Progenitor cell of endocrine pancreas (in vitro differentiated cells): ENCODE measurements at regions not wholly inside any gene's neighbourhood (a gene's known extent, or its start where the extent isn't known, plus 50 kb on each side); places are given as distances from the start of the nearest gene placed in this dataset.

ENCODE experiments used
- DNase-seq: peaks from one replicate; pipeline ENCODE4 v3.0.0; 2021; ENCODE audit warnings: low spot score; ENCODE audit not compliant: unreplicated experiment
- H3K27ac Mint-ChIP-seq: 2 replicates; pipeline ENCODE4 v1.8.0; 2021; ENCODE audit warnings: mild to moderate bottlenecking, moderate library complexity, mixed read lengths
- H3K27me3 Mint-ChIP-seq: 2 replicates; pipeline ENCODE4 v1.8.0; 2021; ENCODE audit warnings: mixed read lengths
- H3K36me3 Mint-ChIP-seq: 2 replicates; pipeline ENCODE4 v1.8.0; 2022; ENCODE audit warnings: mixed read lengths; ENCODE audit not compliant: insufficient read depth
- H3K4me1 Mint-ChIP-seq: 2 replicates; pipeline ENCODE4 v1.8.0; 2021; ENCODE audit warnings: low read depth, mixed read lengths
- H3K4me3 Mint-ChIP-seq: 2 replicates; pipeline ENCODE4 v1.8.0; 2021; ENCODE audit warnings: low read depth, mild to moderate bottlenecking, moderate library complexity, mixed read lengths
- H3K9me3 Mint-ChIP-seq: 2 replicates; pipeline ENCODE4 v1.8.0; 2021; ENCODE audit warnings: low read depth, mixed read lengths
- TF ChIP-seq, protein P1 (sequence below): fragments of 200-600 bp; sonication (generic); IDR thresholded peaks from one replicate; pipeline ENCODE4 v1.5.0; 2021; ENCODE audit warnings: antibody characterized with exemption, mild to moderate bottlenecking; ENCODE audit not compliant: unreplicated experiment

DNA sequence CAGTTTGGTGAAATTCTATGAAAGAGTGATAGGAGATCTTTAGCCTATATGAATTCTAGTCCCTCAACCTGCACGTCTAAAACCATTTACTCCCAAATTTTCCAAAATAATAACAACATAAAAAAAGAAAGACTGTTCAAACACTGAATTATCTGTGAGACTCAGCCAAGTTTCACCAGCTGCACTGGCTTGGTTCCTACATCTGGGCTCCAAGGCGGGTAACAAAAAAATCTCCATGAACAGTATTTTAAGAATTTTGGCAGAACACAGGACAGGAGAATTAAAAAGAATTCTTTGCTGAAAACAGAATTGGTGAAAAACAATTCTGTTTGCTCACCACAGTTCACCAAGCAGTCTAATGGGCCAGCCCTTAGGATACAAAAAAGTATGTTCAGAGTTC is 536.8 kb upstream of the ATP2B1 start:
- H3K27ac Mint-ChIP-seq: no peak overlapping the region
- TF ChIP-seq, protein P1, sequence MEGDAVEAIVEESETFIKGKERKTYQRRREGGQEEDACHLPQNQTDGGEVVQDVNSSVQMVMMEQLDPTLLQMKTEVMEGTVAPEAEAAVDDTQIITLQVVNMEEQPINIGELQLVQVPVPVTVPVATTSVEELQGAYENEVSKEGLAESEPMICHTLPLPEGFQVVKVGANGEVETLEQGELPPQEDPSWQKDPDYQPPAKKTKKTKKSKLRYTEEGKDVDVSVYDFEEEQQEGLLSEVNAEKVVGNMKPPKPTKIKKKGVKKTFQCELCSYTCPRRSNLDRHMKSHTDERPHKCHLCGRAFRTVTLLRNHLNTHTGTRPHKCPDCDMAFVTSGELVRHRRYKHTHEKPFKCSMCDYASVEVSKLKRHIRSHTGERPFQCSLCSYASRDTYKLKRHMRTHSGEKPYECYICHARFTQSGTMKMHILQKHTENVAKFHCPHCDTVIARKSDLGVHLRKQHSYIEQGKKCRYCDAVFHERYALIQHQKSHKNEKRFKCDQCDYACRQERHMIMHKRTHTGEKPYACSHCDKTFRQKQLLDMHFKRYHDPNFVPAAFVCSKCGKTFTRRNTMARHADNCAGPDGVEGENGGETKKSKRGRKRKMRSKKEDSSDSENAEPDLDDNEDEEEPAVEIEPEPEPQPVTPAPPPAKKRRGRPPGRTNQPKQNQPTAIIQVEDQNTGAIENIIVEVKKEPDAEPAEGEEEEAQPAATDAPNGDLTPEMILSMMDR: no peak
- H3K36me3 Mint-ChIP-seq: no peaks in the 10 kb centered on the region
- no peaks in the 10 kb centered on the region for H3K4me1 Mint-ChIP-seq
- no peak for DNase-seq
- H3K27me3 Mint-ChIP-seq: no peaks in the 10 kb centered on the region
- peaks cover 4% of the 10 kb centered on the region for H3K9me3 Mint-ChIP-seq
- no peak overlapping the region for H3K4me3 Mint-ChIP-seq

DNA sequence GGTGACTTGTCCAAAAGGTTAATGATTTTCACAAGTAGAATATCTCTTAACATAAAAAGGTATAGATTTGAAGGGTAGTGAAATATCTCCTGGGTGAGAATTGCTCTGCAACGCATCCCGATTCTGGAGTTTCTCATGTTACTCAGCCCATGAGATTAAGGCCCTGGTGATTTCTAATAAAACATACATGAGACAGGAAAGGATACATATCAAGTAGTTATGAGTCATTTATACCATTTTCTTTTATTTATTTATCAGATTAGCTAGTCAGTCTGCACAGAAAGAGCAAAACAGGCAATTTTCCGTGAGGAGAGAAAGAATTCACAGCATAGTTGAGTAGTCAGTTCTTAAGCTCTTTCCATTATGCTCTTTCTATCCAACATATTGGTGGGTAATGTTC is 535.6 kb upstream of the ATP2B1 start:
- TF ChIP-seq, protein P1: no peak
- DNase-seq: no peak

DNA sequence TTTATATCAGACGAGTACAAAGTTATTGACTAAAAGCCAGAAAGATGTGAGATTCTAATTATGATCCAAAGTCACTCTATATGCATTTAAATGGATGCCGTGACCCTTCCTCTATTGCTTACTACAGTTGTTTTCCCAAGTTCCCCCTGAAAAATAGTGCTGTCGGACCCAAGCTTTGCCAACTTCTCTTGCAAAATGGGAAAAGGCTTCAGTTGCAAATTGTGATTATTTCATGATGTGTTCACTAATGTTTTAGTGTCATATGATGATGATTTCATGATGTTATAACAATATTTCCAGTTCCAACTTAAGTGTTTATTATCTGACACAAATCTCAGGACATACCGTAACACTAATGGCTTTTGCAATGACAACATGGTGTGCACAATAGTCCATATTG is 534.6 kb upstream of the ATP2B1 start:
- TF ChIP-seq, protein P1: no peak
- DNase-seq: no peak
- H3K9me3 Mint-ChIP-seq: peaks cover 3% of the 10 kb centered on the region
- H3K27me3 Mint-ChIP-seq: no peaks in the 10 kb centered on the region
- H3K4me3 Mint-ChIP-seq: no peak overlapping the region
- H3K27ac Mint-ChIP-seq: no peak overlapping the region
- H3K4me1 Mint-ChIP-seq: no peaks in the 10 kb centered on the region
- no peaks in the 10 kb centered on the region for H3K36me3 Mint-ChIP-seq

More for the DNA sequence above, 535.6 kb upstream of the ATP2B1 start:
- Mint-ChIP-seq H3K4me3 (no peak overlapping the region), H3K27ac (no peak overlapping the region), H3K36me3 (no peaks in the 10 kb centered on the region), H3K4me1 (no peaks in the 10 kb centered on the region), H3K9me3 (peaks cover 7% of the 10 kb centered on the region), H3K27me3 (no peaks in the 10 kb centered on the region)

DNA sequence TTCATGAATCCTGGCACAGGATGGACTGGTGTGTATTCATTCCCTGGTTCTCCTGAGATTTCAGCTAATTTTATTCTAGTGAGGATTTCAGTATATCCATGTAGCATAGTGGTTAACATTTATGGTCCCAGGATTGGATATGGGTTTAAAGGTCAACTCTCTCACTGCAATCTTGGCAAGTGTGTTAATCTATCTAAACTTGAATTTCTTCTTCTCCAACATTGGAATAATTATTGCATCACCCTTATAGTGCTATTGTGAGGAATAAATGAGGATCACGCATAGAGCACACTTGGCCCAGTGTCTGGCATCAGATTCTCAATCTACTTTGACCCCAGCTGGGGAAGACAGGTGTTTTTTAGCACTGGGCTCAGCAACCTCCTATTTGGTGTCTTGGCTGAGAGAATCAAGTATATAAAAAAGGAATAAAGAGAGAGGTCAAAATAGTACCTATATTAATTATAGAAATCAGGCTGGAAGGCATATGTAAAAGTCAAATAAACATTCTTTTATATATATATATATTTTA is 531.2 kb upstream of the ATP2B1 start:
- H3K27ac Mint-ChIP-seq: no peak overlapping the region
- DNase-seq: no peak
- H3K27me3 Mint-ChIP-seq: no peaks in the 10 kb centered on the region
- TF ChIP-seq, protein P1: no peak
- H3K9me3 Mint-ChIP-seq: peaks cover 3% of the 10 kb centered on the region
- H3K36me3 Mint-ChIP-seq: peaks cover 1% of the 10 kb centered on the region
- no peak overlapping the region for H3K4me3 Mint-ChIP-seq
- no peaks in the 10 kb centered on the region for H3K4me1 Mint-ChIP-seq

DNA sequence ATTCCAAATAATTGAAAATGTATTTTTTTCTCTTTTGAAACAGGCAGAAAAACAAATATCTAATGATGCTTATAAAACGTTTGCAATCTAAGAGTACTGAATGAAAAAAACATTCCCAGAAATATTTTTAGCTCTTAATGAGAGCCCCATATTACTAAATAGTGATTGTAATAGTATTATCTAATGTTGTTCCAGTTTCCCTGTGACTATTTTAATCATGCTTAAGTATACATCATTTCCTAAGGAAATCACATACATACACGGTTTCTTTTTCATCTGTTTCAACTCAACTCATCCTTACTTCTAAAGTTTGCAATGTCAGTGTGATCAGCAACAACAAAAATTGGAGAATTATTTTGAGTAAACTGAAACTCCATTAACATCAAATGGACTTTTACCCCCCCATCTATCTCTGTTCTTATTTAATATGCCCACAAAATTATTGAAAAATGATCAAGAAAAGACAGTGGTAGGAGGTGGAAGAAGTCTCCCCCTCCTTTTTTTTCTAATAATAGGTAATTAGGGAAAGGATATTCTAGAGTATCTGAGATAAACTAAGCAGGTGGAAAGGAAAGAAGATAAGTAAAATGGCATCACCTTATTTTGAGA is 530.1 kb upstream of the ATP2B1 start:
- H3K27me3 Mint-ChIP-seq: no peaks in the 10 kb centered on the region

More for the DNA sequence above, 530.1 kb upstream of the ATP2B1 start:
- TF ChIP-seq, protein P1: no peak
- H3K9me3 Mint-ChIP-seq: peaks cover 3% of the 10 kb centered on the region
- no peak for DNase-seq
- peaks cover 1% of the 10 kb centered on the region for H3K36me3 Mint-ChIP-seq
- no peak overlapping the region for H3K4me3 Mint-ChIP-seq
- no peak overlapping the region for H3K27ac Mint-ChIP-seq
- H3K4me1 Mint-ChIP-seq: no peaks in the 10 kb centered on the region
